DND-41 (cell line): ENCODE measurements at regions not wholly inside any gene's neighbourhood (a gene's known extent, or its start where the extent isn't known, plus 50 kb on each side); places are given as distances from the start of the nearest gene placed in this dataset.
"Not testable (repeated sequence)": the region's sequence is repeated elsewhere in the genome, so short reads cannot be mapped to it uniquely, and the experiment has no call there.

Experiments used
- ATAC-seq: fragments of 200-7000 bp; cut with Tn5 transposase; 3 replicates; pipeline ENCODE4 v1.9.1; 2021; ENCODE audit warnings: low read depth; ENCODE audit not compliant: insufficient read depth
- DNase-seq: peaks from one replicate; pipeline ENCODE4 v3.0.0-alpha.2; 2020
- H2AFZ ChIP-seq: 2 replicates; pipeline ENCODE4 v1.6.0; 2012; ENCODE audit warnings: low read depth, low read length
- H3K27ac ChIP-seq: 2 replicates; pipeline ENCODE4 v1.5.1; 2012; ENCODE audit warnings: low read length, inconsistent platforms
- H3K27me3 ChIP-seq: fragments of 200-600 bp; sonication (generic); 2 replicates; pipeline ENCODE4 v1.6.0; 2012; ENCODE audit warnings: low read length, mild to moderate bottlenecking, inconsistent platforms; ENCODE audit not compliant: insufficient read depth, poor library complexity
- H3K36me3 ChIP-seq: 2 replicates; pipeline ENCODE4 v1.5.1; 2012; ENCODE audit warnings: low read length, inconsistent platforms; ENCODE audit not compliant: insufficient read depth
- H3K4me1 ChIP-seq: 2 replicates; pipeline ENCODE4 v1.5.1; 2012; ENCODE audit warnings: mild to moderate bottlenecking, low read length; ENCODE audit not compliant: insufficient read depth
- H3K4me2 ChIP-seq: 2 replicates; pipeline ENCODE4 v1.6.0; 2012; ENCODE audit warnings: mild to moderate bottlenecking, moderate library complexity, low read length, inconsistent platforms; ENCODE audit not compliant: insufficient read depth
- H3K4me3 ChIP-seq, 2 experiments: fragments of 200-600 bp in 1 of 2; shearing (Covaris generic) in 1 of 2; 2 replicates each; pipeline ENCODE4 v1.5.1; 2012 to 2016; ENCODE audit warnings: inconsistent platforms in 2 of 2, low read length in 2 of 2, mild to moderate bottlenecking in 2 of 2, low read depth in 1 of 2, moderate library complexity in 1 of 2
- H3K79me2 ChIP-seq: 2 replicates; pipeline ENCODE4 v1.6.0; 2012; ENCODE audit warnings: low read length, inconsistent platforms; ENCODE audit not compliant: insufficient read depth
- H3K9ac ChIP-seq: 2 replicates; pipeline ENCODE4 v1.6.0; 2012; ENCODE audit warnings: low read depth, mild to moderate bottlenecking, inconsistent platforms, low read length, moderate library complexity
- H3K9me3 ChIP-seq: 2 replicates; pipeline ENCODE4 v1.5.1; 2012; ENCODE audit warnings: low read length, moderate library complexity, mild to moderate bottlenecking, inconsistent platforms; ENCODE audit not compliant: insufficient read depth, severe bottlenecking
- H4K20me1 ChIP-seq: 2 replicates; pipeline ENCODE4 v1.6.0; 2012; ENCODE audit warnings: low read length; ENCODE audit not compliant: insufficient read depth
- CTCF ChIP-seq: IDR thresholded peaks from 2 replicates; pipeline ENCODE4 v1.5.1; 2012; ENCODE audit warnings: borderline replicate concordance, low read length, moderate library complexity, mild to moderate bottlenecking; ENCODE audit not compliant: poor library complexity, severe bottlenecking; ENCODE audit errors: extremely low read depth
- EZH2 ChIP-seq: IDR thresholded peaks from 3 replicates; pipeline ENCODE4 v1.6.1; 2012; ENCODE audit warnings: borderline replicate concordance, low read depth, mild to moderate bottlenecking, moderate library complexity, low read length, inconsistent platforms; ENCODE audit not compliant: severe bottlenecking

- Histone ChIP-seq H3K79me2 (no peaks in the 10 kb centered on the region), H3K4me2 (no peak overlapping the region), H3K9ac (no peak overlapping the region), H3K27me3 (no peaks in the 10 kb centered on the region), H2AFZ (no peak overlapping the region), H4K20me1 (no peaks in the 10 kb centered on the region), H3K36me3 (no peaks in the 10 kb centered on the region), H3K4me1 (no peaks in the 10 kb centered on the region), H3K27ac (no peak overlapping the region), H3K9me3 (peaks cover 8% of the 10 kb centered on the region), H3K4me3 (no peak overlapping the region)
- ATAC-seq = no peak
- no peak for DNase-seq
- TF ChIP-seq EZH2 = no peak
- no peak for TF ChIP-seq CTCF
Measured at GRCh38 chr10:3380406-3381050, 207.9 kb upstream of the PITRM1 start.

- Histone ChIP-seq H3K9ac (no peak overlapping the region), H4K20me1 (no peaks in the 10 kb centered on the region), H3K4me1 (no peaks in the 10 kb centered on the region), H3K79me2 (no peaks in the 10 kb centered on the region), H3K4me3 (no peak overlapping the region), H3K27me3 (no peaks in the 10 kb centered on the region), H3K4me2 (no peak overlapping the region), H2AFZ (no peak overlapping the region), H3K36me3 (no peaks in the 10 kb centered on the region), H3K9me3 (no peaks in the 10 kb centered on the region), H3K27ac (no peak overlapping the region)
- DNase-seq (no peak), ATAC-seq (no peak)
- TF ChIP-seq CTCF (no peak), EZH2 (no peak)
Measured at GRCh38 chr10:3376631-3377030, 204.0 kb upstream of the PITRM1 start.

- no peak overlapping the region for H3K4me2 ChIP-seq
- H3K27ac ChIP-seq = no peak overlapping the region
- no peak for DNase-seq
- no peak overlapping the region for H3K4me3 ChIP-seq
- no peaks in the 10 kb centered on the region for H3K27me3 ChIP-seq
- TF ChIP-seq CTCF = no peak
- no peak for TF ChIP-seq EZH2
- H3K9me3 ChIP-seq = no peaks in the 10 kb centered on the region
- H4K20me1 ChIP-seq = no peaks in the 10 kb centered on the region
- no peak for ATAC-seq
- no peaks in the 10 kb centered on the region for H3K36me3 ChIP-seq
- no peaks in the 10 kb centered on the region for H3K79me2 ChIP-seq
- no peak overlapping the region for H3K9ac ChIP-seq
- H3K4me1 ChIP-seq = no peaks in the 10 kb centered on the region
- H2AFZ ChIP-seq = no peak overlapping the region
Measured at GRCh38 chr10:3375505-3375904, 202.9 kb upstream of the PITRM1 start.

- Histone ChIP-seq H3K4me3 (no peak overlapping the region), H3K27ac (no peak overlapping the region), H2AFZ (no peak overlapping the region), H3K4me1 (no peaks in the 10 kb centered on the region), H3K27me3 (no peaks in the 10 kb centered on the region), H3K9ac (no peak overlapping the region), H4K20me1 (no peaks in the 10 kb centered on the region), H3K9me3 (no peaks in the 10 kb centered on the region), H3K79me2 (no peaks in the 10 kb centered on the region), H3K36me3 (no peaks in the 10 kb centered on the region), H3K4me2 (no peak overlapping the region)
- DNase-seq (no peak), ATAC-seq (no peak)
- TF ChIP-seq EZH2 (no peak), CTCF (no peak)
Measured at GRCh38 chr10:3374914-3375313, 202.3 kb upstream of the PITRM1 start.

- ATAC-seq, H4K20me1 ChIP-seq, H3K27me3 ChIP-seq, H2AFZ ChIP-seq, H3K27ac ChIP-seq, DNase-seq, H3K4me2 ChIP-seq, H3K4me3 ChIP-seq, H3K4me1 ChIP-seq, H3K9me3 ChIP-seq, H3K79me2 ChIP-seq, H3K36me3 ChIP-seq, H3K9ac ChIP-seq: not testable (repeated sequence)
Measured at GRCh38 chr10:3373374-3374027, 200.9 kb upstream of the PITRM1 start.
